Skin of body (tissue), 2 donors: ENCODE measurements at regions not wholly inside any gene's neighbourhood (a gene's known extent, or its start where the extent isn't known, plus 50 kb on each side); places are given as distances from the start of the nearest gene placed in this dataset. TPM values are rescaled to one million over a fixed set of nuclear protein-coding genes. Genes with fewer than 3 reads are reported as not detected.
A peak's percentile ranks its signal among the peaks of the same experiment; 100 is the strongest.
"Not testable (repeated sequence)": the region's sequence is repeated elsewhere in the genome, so short reads cannot be mapped to it uniquely, and the experiment has no call there.

Experiments used
- DNase-seq: peaks from one replicate; lab custom pipeline; 2025; lab: John Stamatoyannopoulos, UW
- small RNA-seq: library from RNA; depleted of rRNA; stranded (forward); fragments of <200 nt; gene quantifications from one replicate; pipeline ENCODE3, GENCODE V24; 2014; ENCODE audit warnings: low replicate concordance

- no peak for DNase-seq
Observed at GRCh38 chr1:199946305-199947155, 81.0 kb upstream of the NR5A2 start.

GRCh38 chr1:199948587-199949280, 78.8 kb upstream of the NR5A2 start:
- no peak for DNase-seq

- DNase-seq, result not testable (repeated sequence)
Observed at GRCh38 chr1:199951005-199951404, 76.5 kb upstream of the NR5A2 start.

- no peak for DNase-seq
Observed at GRCh38 chr1:199953651-199954050, 73.9 kb upstream of the NR5A2 start.

- DNase-seq, result no peak
Observed at GRCh38 chr1:199954699-199955098, 72.8 kb upstream of the NR5A2 start.

GRCh38 chr1:199955235-199955634, 72.3 kb upstream of the NR5A2 start:
- no peak for DNase-seq

DNA sequence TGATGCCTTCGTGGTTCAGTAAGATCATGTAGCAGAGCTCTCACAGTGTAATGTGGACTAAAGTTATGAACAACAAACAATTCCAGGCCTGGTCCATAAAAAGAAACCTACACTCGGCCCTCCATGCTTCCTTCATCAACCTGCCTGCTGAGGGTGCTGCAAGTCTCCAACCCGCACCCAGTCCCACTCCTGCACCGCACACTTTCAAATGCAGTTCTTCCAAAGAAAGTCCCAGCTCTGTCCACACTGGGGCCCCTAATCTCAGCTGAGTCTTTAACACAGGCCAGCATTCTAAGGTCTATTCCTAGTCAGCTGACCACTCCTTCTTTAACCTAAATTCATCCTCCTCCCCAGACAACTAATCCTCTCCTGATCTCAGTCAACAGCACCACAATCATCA, 71.5 kb upstream of the NR5A2 start:
- DNase-seq, result no peak

DNA sequence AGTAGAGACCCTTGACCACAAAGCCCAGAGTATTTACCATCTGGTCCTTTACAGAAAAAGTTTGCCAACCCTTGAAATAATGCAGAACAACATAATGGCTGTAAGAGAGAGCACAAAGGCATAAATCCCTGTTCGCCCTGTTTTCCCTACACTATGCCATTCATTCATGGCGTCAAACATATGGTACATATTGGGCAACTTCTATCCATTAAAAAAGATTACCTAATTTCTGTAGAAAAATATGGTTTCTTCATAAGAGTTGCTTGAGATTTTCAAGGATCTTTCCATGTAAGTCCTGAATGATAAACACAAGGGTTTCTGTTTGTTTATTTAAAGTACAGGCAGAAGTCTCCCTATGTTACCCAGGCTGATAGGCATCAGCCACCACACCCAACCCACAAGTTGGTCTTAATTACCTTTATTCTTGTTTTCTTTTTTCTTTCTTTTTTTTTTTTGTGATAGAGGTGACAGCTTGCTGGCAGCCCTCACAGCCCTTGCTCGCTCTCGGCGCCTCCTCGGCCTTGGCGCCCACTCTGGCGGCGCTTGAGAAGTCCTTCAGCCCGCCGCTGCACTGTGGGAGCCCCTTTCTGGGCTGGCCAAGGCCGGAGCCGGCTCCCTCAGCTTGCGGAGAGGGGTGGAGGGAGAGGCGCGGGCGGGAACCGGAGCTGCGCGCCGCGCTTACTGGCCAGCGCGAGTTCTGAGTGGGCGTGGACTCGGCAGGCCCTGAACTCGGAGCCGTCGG, 68.3 kb upstream of the NR5A2 start:
- DNase-seq, result no peak

GRCh38 chr1:199959775-199960110, 67.8 kb upstream of the NR5A2 start:
- DNase-seq, result no peak

- no peak for DNase-seq
Observed at GRCh38 chr1:199970125-199970524, 57.4 kb upstream of the NR5A2 start.

DNA sequence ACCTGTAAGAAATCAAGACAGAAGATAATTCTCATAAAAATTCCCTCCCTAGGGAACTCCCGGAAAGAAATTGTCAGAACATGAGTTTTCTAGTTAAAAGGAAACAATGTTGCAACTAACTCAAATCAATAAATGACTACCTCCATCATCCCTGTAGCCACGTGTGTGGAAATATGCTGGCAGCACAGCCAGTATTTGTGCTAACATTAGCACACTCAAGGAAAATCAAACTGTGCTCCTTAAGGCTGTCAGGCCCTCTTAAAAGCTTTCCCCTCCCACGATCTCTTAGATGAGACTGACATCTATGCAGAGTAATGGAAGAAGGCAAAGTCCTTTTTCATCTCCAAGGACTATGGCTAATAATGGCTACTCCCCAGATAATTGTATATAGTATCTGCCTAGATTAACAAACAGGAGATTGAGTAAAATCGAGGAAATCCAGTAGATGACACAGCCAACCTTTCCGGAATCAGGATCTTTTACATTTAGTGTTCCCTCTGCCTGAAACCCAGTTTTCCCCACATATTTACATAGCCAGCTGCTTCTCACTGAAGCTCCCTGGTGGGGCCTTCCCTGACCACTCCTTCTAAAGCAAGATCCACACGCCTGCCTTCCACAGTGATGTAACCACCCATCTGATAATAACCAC, 50.9 kb upstream of the NR5A2 start:
- DNase-seq, result no peak

Small RNA genes in the stretch of these regions (small RNA-seq; reads per million reads assigned to genes)
- 120 reads per million, percentile 97 among the genes with 10 or more reads in this experiment for gene MIR181A1
- 2.6 reads per million, percentile 88 among the genes with 10 or more reads in this experiment for gene MIR181B1
- not detected for gene RNU6-778P
